Epidermal melanocyte (primary cell): ENCODE measurements at regions not wholly inside any gene's neighbourhood (a gene's known extent, or its start where the extent isn't known, plus 50 kb on each side); places are given as distances from the start of the nearest gene placed in this dataset.

ENCODE experiments used
- DNase-seq: peaks from one replicate; pipeline ENCODE4 v3.0.0; 2011; ENCODE audit warnings: low spot score; ENCODE audit not compliant: insufficient read length

DNA sequence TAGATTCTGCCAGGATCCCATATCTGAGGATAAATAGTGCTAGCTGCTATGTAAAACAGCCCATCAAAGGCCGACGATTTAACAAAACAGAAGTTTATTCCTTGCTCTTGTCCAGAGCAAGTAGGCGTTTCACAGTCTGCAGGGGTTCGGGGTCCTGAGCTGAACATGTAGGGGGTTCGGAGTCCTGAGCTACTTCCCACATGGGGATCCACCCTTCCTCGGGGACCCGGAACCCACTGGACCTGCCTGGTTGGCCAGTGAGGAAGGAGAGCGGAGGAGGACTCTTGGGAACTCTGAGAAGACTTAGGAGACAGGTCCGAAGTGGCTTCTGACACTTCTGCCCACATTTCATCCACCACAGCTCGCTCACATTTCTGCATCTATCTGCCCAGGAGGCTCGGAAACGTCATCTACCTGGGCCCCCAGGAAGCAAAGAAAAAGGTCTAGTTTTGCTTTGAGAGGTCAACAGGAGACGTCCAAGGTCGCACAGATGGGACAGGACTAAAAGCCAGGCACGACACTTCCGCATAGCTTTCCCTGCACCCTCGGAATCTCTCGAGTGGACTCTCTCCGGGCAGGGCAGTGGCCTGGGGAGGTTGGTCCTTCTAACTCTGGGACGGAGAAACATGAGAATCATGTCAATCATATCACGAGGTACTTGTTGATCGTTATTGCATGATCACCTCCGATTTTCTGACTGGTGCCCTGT lies 86.4 kb downstream of the MICALL2 start:
- no peak for DNase-seq

DNA sequence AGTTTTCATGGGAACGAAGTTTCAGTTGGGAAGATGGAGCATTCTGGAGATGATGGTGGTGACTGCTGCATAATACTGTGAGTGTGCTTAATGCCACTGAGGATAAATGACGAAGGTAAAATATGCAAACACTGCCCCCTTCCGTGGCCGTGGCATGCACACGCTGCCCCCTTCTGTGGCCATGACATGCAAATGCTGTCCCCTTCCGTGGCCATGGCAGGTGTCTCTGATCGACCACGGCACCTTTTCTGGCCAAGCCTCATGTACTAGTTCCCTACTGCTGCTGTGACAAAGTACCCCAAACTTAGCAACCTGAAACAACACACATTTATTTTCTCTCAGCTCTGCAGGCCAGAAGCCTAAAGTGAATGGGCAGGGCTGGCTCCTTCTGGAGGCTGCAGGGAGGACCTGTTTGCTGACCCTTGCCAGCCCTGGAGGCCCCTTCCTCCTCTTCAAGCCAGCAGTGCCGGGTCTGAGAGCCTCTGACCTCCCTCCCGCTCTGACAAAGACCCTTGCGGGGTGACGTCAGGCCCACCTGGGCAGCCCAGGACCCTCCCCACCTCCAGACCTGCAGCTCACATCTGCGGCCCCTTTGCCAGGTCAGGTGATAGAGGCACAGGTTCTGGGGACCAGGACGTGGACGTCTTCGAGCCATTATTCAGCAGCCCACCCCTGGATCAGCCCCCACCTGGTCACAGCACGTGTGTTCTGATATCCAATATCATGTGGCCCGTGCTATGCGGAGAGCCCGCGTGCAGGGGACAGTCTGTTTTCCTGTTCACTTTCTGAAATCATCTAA lies 82.0 kb downstream of the MICALL2 start:
- DNase-seq = no peak

DNA sequence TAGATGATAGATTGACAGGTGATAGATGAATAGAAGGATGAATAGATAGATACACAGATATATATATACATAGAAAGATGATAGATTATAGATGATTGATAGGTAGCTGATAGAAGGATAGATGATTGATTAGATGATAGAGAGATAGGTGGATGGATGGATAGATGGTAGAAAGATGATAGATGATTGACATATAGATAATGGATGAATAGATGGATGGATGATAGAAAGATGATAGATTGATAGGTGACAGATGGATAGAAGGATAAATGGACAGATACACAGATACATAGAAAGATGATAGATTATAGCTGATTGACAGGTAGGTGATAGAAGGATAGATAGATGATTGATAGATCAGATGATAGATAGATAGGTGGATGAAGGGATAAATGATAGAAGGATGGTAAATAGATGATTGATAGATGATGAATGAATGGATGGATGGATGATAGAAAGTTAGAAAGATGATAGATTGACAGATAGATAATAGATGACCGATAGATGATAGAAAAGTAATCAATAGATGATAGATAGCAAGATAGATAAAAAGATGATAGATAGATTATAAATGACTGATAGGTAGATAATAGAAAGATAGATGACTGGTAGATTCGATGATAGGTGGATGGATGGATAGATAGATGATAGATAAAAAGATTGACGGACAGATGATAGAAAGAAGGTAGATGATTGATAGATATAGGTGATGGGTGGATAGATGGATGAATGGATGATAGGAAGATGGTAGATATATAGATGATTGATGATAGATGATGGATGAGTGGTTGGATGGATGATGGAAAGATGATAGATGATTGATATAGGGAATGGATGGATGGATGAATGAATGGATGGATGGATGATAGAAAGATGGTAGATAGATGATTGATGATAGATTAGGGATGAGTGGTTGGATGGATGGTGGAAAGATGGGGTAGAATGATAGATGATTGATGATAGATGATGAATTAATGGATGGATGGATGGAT lies 80.4 kb downstream of the MICALL2 start:
- DNase-seq = no peak

DNA sequence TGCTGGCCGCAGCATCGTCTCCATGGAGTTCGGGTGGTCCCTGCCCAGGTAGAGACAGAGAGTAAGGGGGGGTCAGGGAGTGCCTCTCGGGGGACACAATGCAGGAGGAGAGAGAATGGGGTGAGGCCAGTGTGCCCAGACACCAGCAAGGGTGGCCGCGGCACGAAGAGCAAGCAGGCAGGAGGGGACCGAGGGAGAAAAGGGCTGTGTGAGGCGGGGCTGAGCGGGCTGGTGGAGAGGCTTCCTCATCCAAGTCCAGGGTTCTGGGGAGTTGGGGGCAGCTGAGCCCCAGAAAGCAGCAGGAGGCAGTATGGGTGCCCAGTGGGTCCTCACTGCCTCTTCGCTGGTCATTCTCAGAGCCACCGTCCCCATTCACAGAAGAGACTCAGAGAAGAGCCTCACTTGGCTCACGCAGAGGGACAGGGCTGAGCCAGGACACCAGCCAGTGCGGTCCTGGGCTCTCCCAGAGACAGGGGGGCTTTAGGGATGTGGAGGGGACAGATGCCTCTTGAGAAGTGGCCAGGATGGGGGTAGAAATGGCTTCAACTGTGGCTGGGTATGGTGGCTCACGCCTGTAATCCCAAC lies 78.9 kb downstream of the MICALL2 start:
- DNase-seq = no peak

DNA sequence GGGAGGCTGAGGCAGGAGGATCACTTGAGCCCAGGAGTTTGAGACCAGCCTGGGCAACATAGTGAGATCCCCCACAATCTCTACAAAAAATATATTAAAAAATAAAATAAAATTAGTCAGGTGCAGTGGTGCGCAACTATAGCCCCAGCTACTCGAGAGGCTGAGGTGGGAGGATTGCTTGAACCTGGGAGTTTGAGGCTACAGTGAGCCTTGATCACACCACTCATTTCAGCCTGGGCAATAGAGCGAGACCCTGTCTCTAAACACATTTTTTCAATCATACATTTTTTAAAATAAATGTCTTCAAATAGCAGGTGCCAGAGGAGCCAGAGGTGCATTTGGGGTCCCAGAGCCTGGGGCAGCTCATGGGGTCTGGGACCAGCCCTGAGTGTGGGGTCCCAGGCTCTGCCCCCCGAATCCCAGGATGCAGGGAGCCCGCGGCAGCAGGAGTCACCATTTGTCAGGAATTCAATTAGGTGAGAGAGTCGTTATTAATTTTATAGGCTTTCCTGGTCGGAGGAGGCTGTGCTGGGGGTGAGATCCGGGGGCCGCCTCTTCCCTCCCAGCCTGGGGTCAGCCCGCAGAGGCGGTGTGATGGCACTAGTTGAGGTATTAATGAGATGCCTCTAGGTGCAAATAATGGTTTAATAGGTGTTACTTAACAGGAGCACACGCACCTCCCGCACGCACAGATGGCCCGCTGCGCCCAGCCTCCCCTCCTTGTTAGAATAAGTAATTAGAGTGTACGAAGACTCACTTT lies 78.3 kb downstream of the MICALL2 start:
- DNase-seq = no peak

DNA sequence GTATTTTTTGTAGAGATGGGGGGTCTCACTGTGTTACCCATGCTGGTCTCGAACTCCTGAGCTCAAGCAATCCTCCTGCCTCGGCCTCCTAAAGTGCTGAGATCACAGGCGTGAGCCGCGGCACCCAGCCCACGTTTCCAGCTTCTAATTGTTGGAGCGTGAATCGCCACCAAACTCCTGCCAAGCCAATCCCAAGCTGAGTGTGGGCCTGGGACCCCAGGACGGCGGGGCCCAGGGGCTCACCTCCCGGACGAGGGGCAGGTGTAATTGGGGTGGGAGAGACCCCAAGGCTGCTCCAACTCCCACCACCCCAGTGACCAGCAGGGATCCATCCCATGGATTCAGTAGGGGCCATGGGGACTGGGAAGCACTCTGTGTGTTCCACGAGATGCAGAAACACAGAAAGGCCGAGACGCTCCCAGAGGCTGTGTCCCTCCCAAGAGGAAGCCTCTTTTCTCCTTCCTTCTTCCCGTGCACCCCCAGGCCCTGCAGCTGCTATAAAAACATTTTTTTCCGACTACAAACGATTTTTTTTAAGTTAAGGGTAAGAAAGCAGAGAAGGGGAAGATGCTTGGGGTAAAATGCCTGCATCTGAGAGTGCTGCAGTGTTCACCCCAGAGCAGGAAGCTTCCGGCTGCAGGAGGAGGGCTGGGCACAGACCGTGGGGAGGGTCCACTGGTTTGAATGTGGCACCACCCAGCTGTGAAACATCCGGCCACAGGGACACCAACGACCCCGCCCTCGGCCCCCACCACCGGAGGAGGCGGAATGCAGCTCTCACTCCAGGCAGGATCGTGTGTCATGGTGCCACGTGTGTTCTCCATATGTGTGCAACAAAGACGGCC lies 76.5 kb downstream of the MICALL2 start:
- DNase-seq = no peak

DNA sequence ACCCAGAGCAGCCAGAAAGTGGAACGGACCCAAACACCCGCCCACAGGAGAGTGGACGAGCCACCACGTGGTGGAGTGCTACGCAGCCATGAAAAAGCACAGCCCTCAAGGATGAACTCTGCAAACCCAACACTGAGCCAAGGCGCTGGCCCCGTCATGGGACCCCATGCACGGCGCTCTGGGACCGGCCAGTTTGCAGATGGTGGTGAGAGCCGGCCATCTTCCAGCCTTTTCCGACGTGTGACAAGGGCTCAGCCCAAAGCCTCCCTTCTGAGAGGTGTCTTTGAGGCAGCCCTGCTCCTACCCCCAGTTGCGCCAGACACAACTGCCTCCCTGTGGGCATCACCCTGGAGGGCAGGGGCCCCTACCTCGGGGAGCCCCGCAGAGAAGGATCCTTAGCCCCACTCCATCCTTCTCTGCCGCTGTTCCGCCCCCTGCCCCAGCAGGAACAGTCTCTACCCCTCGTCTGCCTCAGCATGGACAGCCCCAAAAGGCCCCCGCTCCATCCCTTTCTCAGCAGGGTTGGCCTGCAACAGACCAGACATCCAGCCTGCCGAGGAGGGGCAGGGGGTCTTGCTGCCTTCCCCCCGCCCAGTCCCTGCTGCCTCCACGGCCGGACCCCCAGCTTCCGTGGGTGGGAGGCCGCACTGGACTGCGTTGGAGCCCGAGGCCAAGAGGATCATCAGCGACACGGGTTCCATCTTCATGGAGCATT lies 75.7 kb downstream of the MICALL2 start:
- no peak for DNase-seq

DNA sequence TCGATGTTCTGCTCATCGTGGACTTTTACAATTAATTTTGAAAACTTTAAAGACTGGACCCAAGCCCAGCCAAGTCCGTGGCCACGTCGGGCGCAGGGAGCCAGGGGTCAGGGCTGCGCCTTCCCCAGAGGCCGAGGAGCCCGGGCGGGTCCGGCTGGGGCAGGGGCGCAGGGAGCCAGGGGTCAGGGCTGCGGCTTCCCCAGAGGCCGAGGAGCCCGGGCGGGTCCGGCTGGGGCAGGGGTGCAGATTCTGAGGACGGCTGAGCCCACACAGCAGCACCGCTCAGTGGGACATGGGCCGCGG lies 75.2 kb downstream of the MICALL2 start:
- DNase-seq = no peak
